ENCODE measurements at regions not wholly inside any gene's neighbourhood (a gene's known extent, or its start where the extent isn't known, plus 50 kb on each side); places are given as distances from the start of the nearest gene placed in this dataset.

GRCh38 chr13:88483202-88483601 is 812.0 kb downstream of the SLITRK5 start:
- TF ChIP-seq ZNF707 (tag by site-specific recombination; IDR thresholded peaks at IDR 0.05) (no peak), ZNF530 (tag by site-specific recombination; IDR thresholded peaks at IDR 0.05; ENCODE audit: low read depth) (no peak), SCRT1 (tag by site-specific recombination; IDR thresholded peaks at IDR 0.05; ENCODE audit: borderline replicate concordance) (no peak), ZNF366 (tag by site-specific recombination; conservative IDR thresholded peaks at IDR 0.05) (no peak), MYNN (tag by site-specific recombination; IDR thresholded peaks at IDR 0.05; ENCODE audit: borderline replicate concordance) (no peak), ZNF404 (tag by site-specific recombination; IDR thresholded peaks at IDR 0.05) (no peak), ZBTB17 (tag by site-specific recombination; IDR thresholded peaks at IDR 0.05) (no peak), ZBTB8A (tag by site-specific recombination; IDR thresholded peaks at IDR 0.05) (no peak), ZNF292 (tag by site-specific recombination; IDR thresholded peaks at IDR 0.05; ENCODE audit: borderline replicate concordance, low read depth) (no peak), ZNF239 (tag by site-specific recombination; IDR thresholded peaks at IDR 0.05) (no peak)
- TF ChIP-seq, protein P1, sequence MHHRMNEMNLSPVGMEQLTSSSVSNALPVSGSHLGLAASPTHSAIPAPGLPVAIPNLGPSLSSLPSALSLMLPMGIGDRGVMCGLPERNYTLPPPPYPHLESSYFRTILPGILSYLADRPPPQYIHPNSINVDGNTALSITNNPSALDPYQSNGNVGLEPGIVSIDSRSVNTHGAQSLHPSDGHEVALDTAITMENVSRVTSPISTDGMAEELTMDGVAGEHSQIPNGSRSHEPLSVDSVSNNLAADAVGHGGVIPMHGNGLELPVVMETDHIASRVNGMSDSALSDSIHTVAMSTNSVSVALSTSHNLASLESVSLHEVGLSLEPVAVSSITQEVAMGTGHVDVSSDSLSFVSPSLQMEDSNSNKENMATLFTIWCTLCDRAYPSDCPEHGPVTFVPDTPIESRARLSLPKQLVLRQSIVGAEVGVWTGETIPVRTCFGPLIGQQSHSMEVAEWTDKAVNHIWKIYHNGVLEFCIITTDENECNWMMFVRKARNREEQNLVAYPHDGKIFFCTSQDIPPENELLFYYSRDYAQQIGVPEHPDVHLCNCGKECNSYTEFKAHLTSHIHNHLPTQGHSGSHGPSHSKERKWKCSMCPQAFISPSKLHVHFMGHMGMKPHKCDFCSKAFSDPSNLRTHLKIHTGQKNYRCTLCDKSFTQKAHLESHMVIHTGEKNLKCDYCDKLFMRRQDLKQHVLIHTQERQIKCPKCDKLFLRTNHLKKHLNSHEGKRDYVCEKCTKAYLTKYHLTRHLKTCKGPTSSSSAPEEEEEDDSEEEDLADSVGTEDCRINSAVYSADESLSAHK (tag by site-specific recombination; IDR thresholded peaks at IDR 0.05) = no peak
- TF ChIP-seq, protein P2, sequence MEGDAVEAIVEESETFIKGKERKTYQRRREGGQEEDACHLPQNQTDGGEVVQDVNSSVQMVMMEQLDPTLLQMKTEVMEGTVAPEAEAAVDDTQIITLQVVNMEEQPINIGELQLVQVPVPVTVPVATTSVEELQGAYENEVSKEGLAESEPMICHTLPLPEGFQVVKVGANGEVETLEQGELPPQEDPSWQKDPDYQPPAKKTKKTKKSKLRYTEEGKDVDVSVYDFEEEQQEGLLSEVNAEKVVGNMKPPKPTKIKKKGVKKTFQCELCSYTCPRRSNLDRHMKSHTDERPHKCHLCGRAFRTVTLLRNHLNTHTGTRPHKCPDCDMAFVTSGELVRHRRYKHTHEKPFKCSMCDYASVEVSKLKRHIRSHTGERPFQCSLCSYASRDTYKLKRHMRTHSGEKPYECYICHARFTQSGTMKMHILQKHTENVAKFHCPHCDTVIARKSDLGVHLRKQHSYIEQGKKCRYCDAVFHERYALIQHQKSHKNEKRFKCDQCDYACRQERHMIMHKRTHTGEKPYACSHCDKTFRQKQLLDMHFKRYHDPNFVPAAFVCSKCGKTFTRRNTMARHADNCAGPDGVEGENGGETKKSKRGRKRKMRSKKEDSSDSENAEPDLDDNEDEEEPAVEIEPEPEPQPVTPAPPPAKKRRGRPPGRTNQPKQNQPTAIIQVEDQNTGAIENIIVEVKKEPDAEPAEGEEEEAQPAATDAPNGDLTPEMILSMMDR (tag by site-specific recombination; IDR thresholded peaks at IDR 0.05) = no peak
- TF ChIP-seq, protein P3, sequence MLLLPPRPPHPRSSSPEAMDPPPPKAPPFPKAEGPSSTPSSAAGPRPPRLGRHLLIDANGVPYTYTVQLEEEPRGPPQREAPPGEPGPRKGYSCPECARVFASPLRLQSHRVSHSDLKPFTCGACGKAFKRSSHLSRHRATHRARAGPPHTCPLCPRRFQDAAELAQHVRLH (tag by site-specific recombination; IDR thresholded peaks at IDR 0.05) = no peak

Measured in HEK293 (cell line).